GM23338 (cell line): ENCODE measurements at regions not wholly inside any gene's neighbourhood (a gene's known extent, or its start where the extent isn't known, plus 50 kb on each side); places are given as distances from the start of the nearest gene placed in this dataset.

Experiments
- ATAC-seq: fragments of 200-7000 bp; cut with Tn5 transposase; 3 replicates; pipeline ENCODE4 v1.9.1; 2020
- DNase-seq: peaks from one replicate; pipeline ENCODE4 v3.0.0-alpha.2; 2015; ENCODE audit warnings: low spot score
- H2AFZ ChIP-seq: fragments of 200-600 bp; sonication (generic); 2 replicates; pipeline ENCODE4 v1.8.0; 2016; ENCODE audit warnings: antibody characterized with exemption, mild to moderate bottlenecking, moderate library complexity
- H3F3A ChIP-seq: fragments of 200-600 bp; sonication (generic); replicated peaks from 2 replicates; pipeline ENCODE4 v1.8.0; 2017; ENCODE audit warnings: antibody characterized with exemption, mixed run types, low read depth
- H3K27ac ChIP-seq: fragments of 200-600 bp; sonication (generic); 2 replicates; pipeline ENCODE4 v1.6.1; 2016; ENCODE audit warnings: low read depth
- H3K27me3 ChIP-seq: fragments of 200-600 bp; sonication (generic); 2 replicates; pipeline ENCODE4 v1.8.0; 2016; ENCODE audit warnings: mild to moderate bottlenecking, mixed run types, moderate library complexity; ENCODE audit not compliant: insufficient read depth
- H3K36me3 ChIP-seq: fragments of 200-600 bp; sonication (generic); 2 replicates; pipeline ENCODE4 v1.8.0; 2016; ENCODE audit warnings: mild to moderate bottlenecking; ENCODE audit not compliant: insufficient read depth
- H3K4me1 ChIP-seq: fragments of 200-600 bp; sonication (generic); 2 replicates; pipeline ENCODE4 v1.8.0; 2016; ENCODE audit warnings: mild to moderate bottlenecking, moderate library complexity; ENCODE audit not compliant: insufficient read depth
- H3K4me2 ChIP-seq: fragments of 200-600 bp; sonication (generic); 2 replicates; pipeline ENCODE4 v1.7.1; 2017; ENCODE audit warnings: mixed run types
- H3K4me3 ChIP-seq: fragments of 200-600 bp; sonication (generic); 2 replicates; pipeline ENCODE4 v1.6.1; 2016; ENCODE audit warnings: mixed run types
- H3K79me2 ChIP-seq: fragments of 200-600 bp; sonication (generic); replicated peaks from 2 replicates; pipeline ENCODE4 v1.8.0; 2017; ENCODE audit warnings: mild to moderate bottlenecking; ENCODE audit not compliant: insufficient read depth
- H3K9me2 ChIP-seq: fragments of 200-600 bp; sonication (generic); 2 replicates; pipeline ENCODE4 v1.8.0; 2017; ENCODE audit not compliant: insufficient read depth
- H4K20me1 ChIP-seq: fragments of 200-600 bp; sonication (generic); replicated peaks from 2 replicates; pipeline ENCODE4 v1.8.0; 2017; ENCODE audit warnings: mild to moderate bottlenecking; ENCODE audit not compliant: insufficient read depth
- H3K27ac Mint-ChIP-seq: 2 replicates; pipeline ENCODE4 v1.8.0; 2020; ENCODE audit warnings: inconsistent platforms, mild to moderate bottlenecking, moderate library complexity, mixed read lengths
- H3K27me3 Mint-ChIP-seq: 3 replicates; pipeline ENCODE4 v1.8.0; 2022; ENCODE audit warnings: low read depth, mild to moderate bottlenecking, moderate library complexity, mixed read lengths, inconsistent platforms; ENCODE audit not compliant: insufficient read depth, poor library complexity
- H3K36me3 Mint-ChIP-seq: 3 replicates; pipeline ENCODE4 v1.8.0; 2021; ENCODE audit warnings: low read depth, mild to moderate bottlenecking, inconsistent platforms, moderate library complexity, mixed read lengths
- H3K4me1 Mint-ChIP-seq: 3 replicates; pipeline ENCODE4 v1.8.0; 2020; ENCODE audit warnings: mild to moderate bottlenecking, inconsistent platforms, mixed read lengths
- H3K4me3 Mint-ChIP-seq: 3 replicates; pipeline ENCODE4 v1.8.0; 2021; ENCODE audit warnings: moderate library complexity, mild to moderate bottlenecking, inconsistent platforms, mixed read lengths
- H3K9me3 Mint-ChIP-seq: 3 replicates; pipeline ENCODE4 v1.8.0; 2020; ENCODE audit warnings: moderate library complexity, mild to moderate bottlenecking, inconsistent platforms, mixed read lengths
- CREB1 ChIP-seq: fragments of 250-450 bp; sonication (Bioruptor Pico); IDR thresholded peaks from 2 replicates; pipeline ENCODE4 v1.5.0; 2020; ENCODE audit warnings: low read depth, mild to moderate bottlenecking, moderate library complexity
- CTCF ChIP-seq, 2 experiments: fragments of 200-600 bp in 1 of 2; sonication (generic) in 1 of 2; conservative IDR thresholded peaks; 2 replicates each; pipeline versions ENCODE4 v1.5.1 to v1.6.1; 2016 to 2017; ENCODE audit warnings: antibody characterized with exemption in 2 of 2, low read depth in 2 of 2, mild to moderate bottlenecking in 2 of 2, moderate library complexity in 1 of 2
- ETS1 ChIP-seq: IDR thresholded peaks from 2 replicates; pipeline ENCODE4 v1.6.1; 2016; ENCODE audit warnings: antibody characterized with exemption
- EZH2 ChIP-seq: fragments of 200-600 bp; sonication (generic); IDR thresholded peaks from one replicate; pipeline ENCODE4 v1.8.0; 2017; ENCODE audit warnings: antibody characterized with exemption, mild to moderate bottlenecking, low read depth; ENCODE audit not compliant: unreplicated experiment
- EZH2phosphoT487 ChIP-seq: fragments of 200-600 bp; sonication (generic); IDR thresholded peaks from one replicate; pipeline ENCODE4 v1.8.1; 2018; ENCODE audit warnings: antibody characterized with exemption; ENCODE audit not compliant: unreplicated experiment
- JUNB ChIP-seq: IDR thresholded peaks from one replicate; pipeline ENCODE4 v1.6.1; 2016; ENCODE audit warnings: antibody characterized with exemption; ENCODE audit not compliant: unreplicated experiment
- NANOG ChIP-seq: IDR thresholded peaks from 2 replicates; pipeline ENCODE4 v1.6.1; 2016; ENCODE audit warnings: antibody characterized with exemption, borderline replicate concordance
- POLR2AphosphoS5 ChIP-seq: IDR thresholded peaks from 2 replicates; pipeline ENCODE4 v1.6.1; 2016; ENCODE audit warnings: antibody characterized with exemption, low read depth
- STAT1 ChIP-seq: IDR thresholded peaks from one replicate; pipeline ENCODE4 v1.6.1; 2016; ENCODE audit warnings: antibody characterized with exemption; ENCODE audit not compliant: unreplicated experiment
- ZNF114 ChIP-seq: fragments of 250-450 bp; sonication (Bioruptor Pico); IDR thresholded peaks from 2 replicates; pipeline ENCODE4 v1.5.0; 2020; ENCODE audit warnings: mild to moderate bottlenecking, moderate library complexity
- ZNF331 ChIP-seq: fragments of 250-450 bp; sonication (Bioruptor Pico); IDR thresholded peaks from 2 replicates; pipeline ENCODE4 v1.5.0; 2020; ENCODE audit warnings: low read depth, mild to moderate bottlenecking, moderate library complexity
- TF ChIP-seq, protein P1 (sequence below): fragments of 250-450 bp; sonication (Bioruptor Pico); IDR thresholded peaks from 2 replicates; pipeline ENCODE4 v1.5.0; 2020; ENCODE audit warnings: mild to moderate bottlenecking, moderate library complexity
- TF ChIP-seq, protein P2 (sequence below): IDR thresholded peaks from one replicate; pipeline ENCODE4 v1.6.1; 2018; ENCODE audit warnings: antibody characterized with exemption; ENCODE audit not compliant: unreplicated experiment

GRCh38 chr7:21108182-21108581 lies 319.7 kb upstream of the SP4 start:
- Histone ChIP-seq H3K27me3 (no peaks in the 10 kb centered on the region), H3K27ac (no peak overlapping the region), H4K20me1 (no peaks in the 10 kb centered on the region), H3K4me3 (no peak overlapping the region), H3K4me1 (no peaks in the 10 kb centered on the region), H3K9me2 (peaks cover 3% of the 10 kb centered on the region; the same call in 1 of the 2 replicates), H3K79me2 (no peaks in the 10 kb centered on the region), H3F3A (no peaks in the 10 kb centered on the region), H2AFZ (no peak overlapping the region), H3K4me2 (no peak overlapping the region), H3K36me3 (no peaks in the 10 kb centered on the region)
- H3K27me3 Mint-ChIP-seq = no peaks in the 10 kb centered on the region
- H3K4me3 Mint-ChIP-seq = no peak overlapping the region
- no peaks in the 10 kb centered on the region for H3K36me3 Mint-ChIP-seq
- ATAC-seq (no peak), DNase-seq (peak; percentile 21)
- TF ChIP-seq ZNF331 (CRISPR knock-in tag) (no peak), CTCF (conservative IDR thresholded peaks at IDR 0.05; ENCODE audit: low read depth in 2 of 2) (no peak), EZH2phosphoT487 (no peak), POLR2AphosphoS5 (no peak), EZH2 (no peak), STAT1 (no peak), JUNB (no peak), ETS1 (no peak), NANOG (no peak), ZNF114 (CRISPR knock-in tag) (no peak), CREB1 (CRISPR knock-in tag) (no peak)
- TF ChIP-seq, protein P1, sequence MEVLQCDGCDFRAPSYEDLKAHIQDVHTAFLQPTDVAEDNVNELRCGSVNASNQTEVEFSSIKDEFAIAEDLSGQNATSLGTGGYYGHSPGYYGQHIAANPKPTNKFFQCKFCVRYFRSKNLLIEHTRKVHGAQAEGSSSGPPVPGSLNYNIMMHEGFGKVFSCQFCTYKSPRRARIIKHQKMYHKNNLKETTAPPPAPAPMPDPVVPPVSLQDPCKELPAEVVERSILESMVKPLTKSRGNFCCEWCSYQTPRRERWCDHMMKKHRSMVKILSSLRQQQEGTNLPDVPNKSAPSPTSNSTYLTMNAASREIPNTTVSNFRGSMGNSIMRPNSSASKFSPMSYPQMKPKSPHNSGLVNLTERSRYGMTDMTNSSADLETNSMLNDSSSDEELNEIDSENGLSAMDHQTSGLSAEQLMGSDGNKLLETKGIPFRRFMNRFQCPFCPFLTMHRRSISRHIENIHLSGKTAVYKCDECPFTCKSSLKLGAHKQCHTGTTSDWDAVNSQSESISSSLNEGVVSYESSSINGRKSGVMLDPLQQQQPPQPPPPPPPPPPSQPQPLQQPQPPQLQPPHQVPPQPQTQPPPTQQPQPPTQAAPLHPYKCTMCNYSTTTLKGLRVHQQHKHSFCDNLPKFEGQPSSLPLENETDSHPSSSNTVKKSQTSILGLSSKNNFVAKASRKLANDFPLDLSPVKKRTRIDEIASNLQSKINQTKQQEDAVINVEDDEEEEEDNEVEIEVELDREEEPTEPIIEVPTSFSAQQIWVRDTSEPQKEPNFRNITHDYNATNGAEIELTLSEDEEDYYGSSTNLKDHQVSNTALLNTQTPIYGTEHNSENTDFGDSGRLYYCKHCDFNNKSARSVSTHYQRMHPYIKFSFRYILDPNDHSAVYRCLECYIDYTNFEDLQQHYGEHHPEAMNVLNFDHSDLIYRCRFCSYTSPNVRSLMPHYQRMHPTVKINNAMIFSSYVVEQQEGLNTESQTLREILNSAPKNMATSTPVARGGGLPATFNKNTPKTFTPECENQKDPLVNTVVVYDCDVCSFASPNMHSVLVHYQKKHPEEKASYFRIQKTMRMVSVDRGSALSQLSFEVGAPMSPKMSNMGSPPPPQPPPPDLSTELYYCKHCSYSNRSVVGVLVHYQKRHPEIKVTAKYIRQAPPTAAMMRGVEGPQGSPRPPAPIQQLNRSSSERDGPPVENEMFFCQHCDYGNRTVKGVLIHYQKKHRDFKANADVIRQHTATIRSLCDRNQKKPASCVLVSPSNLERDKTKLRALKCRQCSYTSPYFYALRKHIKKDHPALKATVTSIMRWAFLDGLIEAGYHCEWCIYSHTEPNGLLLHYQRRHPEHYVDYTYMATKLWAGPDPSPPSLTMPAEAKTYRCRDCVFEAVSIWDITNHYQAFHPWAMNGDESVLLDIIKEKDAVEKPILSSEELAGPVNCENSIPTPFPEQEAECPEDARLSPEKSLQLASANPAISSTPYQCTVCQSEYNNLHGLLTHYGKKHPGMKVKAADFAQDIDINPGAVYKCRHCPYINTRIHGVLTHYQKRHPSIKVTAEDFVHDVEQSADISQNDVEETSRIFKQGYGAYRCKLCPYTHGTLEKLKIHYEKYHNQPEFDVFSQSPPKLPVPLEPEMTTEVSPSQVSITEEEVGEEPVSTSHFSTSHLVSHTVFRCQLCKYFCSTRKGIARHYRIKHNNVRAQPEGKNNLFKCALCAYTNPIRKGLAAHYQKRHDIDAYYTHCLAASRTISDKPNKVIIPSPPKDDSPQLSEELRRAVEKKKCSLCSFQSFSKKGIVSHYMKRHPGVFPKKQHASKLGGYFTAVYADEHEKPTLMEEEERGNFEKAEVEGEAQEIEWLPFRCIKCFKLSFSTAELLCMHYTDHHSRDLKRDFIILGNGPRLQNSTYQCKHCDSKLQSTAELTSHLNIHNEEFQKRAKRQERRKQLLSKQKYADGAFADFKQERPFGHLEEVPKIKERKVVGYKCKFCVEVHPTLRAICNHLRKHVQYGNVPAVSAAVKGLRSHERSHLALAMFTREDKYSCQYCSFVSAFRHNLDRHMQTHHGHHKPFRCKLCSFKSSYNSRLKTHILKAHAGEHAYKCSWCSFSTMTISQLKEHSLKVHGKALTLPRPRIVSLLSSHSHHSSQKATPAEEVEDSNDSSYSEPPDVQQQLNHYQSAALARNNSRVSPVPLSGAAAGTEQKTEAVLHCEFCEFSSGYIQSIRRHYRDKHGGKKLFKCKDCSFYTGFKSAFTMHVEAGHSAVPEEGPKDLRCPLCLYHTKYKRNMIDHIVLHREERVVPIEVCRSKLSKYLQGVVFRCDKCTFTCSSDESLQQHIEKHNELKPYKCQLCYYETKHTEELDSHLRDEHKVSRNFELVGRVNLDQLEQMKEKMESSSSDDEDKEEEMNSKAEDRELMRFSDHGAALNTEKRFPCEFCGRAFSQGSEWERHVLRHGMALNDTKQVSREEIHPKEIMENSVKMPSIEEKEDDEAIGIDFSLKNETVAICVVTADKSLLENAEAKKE = no peak
- TF ChIP-seq, protein P2, sequence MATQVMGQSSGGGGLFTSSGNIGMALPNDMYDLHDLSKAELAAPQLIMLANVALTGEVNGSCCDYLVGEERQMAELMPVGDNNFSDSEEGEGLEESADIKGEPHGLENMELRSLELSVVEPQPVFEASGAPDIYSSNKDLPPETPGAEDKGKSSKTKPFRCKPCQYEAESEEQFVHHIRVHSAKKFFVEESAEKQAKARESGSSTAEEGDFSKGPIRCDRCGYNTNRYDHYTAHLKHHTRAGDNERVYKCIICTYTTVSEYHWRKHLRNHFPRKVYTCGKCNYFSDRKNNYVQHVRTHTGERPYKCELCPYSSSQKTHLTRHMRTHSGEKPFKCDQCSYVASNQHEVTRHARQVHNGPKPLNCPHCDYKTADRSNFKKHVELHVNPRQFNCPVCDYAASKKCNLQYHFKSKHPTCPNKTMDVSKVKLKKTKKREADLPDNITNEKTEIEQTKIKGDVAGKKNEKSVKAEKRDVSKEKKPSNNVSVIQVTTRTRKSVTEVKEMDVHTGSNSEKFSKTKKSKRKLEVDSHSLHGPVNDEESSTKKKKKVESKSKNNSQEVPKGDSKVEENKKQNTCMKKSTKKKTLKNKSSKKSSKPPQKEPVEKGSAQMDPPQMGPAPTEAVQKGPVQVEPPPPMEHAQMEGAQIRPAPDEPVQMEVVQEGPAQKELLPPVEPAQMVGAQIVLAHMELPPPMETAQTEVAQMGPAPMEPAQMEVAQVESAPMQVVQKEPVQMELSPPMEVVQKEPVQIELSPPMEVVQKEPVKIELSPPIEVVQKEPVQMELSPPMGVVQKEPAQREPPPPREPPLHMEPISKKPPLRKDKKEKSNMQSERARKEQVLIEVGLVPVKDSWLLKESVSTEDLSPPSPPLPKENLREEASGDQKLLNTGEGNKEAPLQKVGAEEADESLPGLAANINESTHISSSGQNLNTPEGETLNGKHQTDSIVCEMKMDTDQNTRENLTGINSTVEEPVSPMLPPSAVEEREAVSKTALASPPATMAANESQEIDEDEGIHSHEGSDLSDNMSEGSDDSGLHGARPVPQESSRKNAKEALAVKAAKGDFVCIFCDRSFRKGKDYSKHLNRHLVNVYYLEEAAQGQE = no peak
- peaks cover 8% of the 10 kb centered on the region; the same call in 2 of the 3 replicates for H3K4me1 Mint-ChIP-seq
- H3K9me3 Mint-ChIP-seq = no peaks in the 10 kb centered on the region
- peak overlapping the region; percentile 30; the same call in 1 of the 2 replicates for H3K27ac Mint-ChIP-seq
